Mesenchymal stem cell (in vitro differentiated cells and primary cell): ENCODE measurements at regions not wholly inside any gene's neighbourhood (a gene's known extent, or its start where the extent isn't known, plus 50 kb on each side); places are given as distances from the start of the nearest gene placed in this dataset.
"Not testable (repeated sequence)": the region's sequence is repeated elsewhere in the genome, so short reads cannot be mapped to it uniquely, and the experiment has no call there.

Experiments used
- DNase-seq: peaks from one replicate; pipeline ENCODE4 v3.0.0-alpha.2; 2013
- H2AFZ ChIP-seq: one replicate; pipeline ENCODE4 v1.6.1; 2013; ENCODE audit warnings: low read depth, mild to moderate bottlenecking, control low read depth, inconsistent platforms, low read length, moderate library complexity
- H2AK5ac ChIP-seq: 2 replicates; pipeline ENCODE4 v1.6.1; 2013; ENCODE audit warnings: low read length, moderate library complexity, mild to moderate bottlenecking, inconsistent platforms; ENCODE audit not compliant: severe bottlenecking
- H2BK120ac ChIP-seq: one replicate; pipeline ENCODE4 v1.6.1; 2013; ENCODE audit warnings: low read depth, mild to moderate bottlenecking, inconsistent platforms, low read length, moderate library complexity
- H2BK12ac ChIP-seq, 2 experiments: one replicate each; pipeline ENCODE4 v1.6.1; 2013; ENCODE audit warnings: inconsistent platforms in 2 of 2, low read length in 2 of 2, mild to moderate bottlenecking in 2 of 2, moderate library complexity in 2 of 2, control low read depth in 1 of 2
- H2BK15ac ChIP-seq: one replicate; pipeline ENCODE4 v1.6.1; 2013; ENCODE audit warnings: mild to moderate bottlenecking, low read depth, inconsistent platforms; ENCODE audit not compliant: poor library complexity, severe bottlenecking
- H2BK5ac ChIP-seq: 2 replicates; pipeline ENCODE4 v1.6.1; 2013; ENCODE audit warnings: low read depth, mild to moderate bottlenecking, low read length, control low read depth, inconsistent platforms; ENCODE audit not compliant: poor library complexity, severe bottlenecking
- H3K14ac ChIP-seq, 2 experiments: one replicate each; pipeline ENCODE4 v1.6.1; 2013; ENCODE audit warnings: inconsistent platforms in 2 of 2, low read length in 2 of 2, control low read depth in 1 of 2, mild to moderate bottlenecking in 1 of 2, moderate library complexity in 1 of 2
- H3K18ac ChIP-seq, 2 experiments: one replicate each; pipeline ENCODE4 v1.6.1; 2013; ENCODE audit warnings: inconsistent platforms in 2 of 2, low read length in 2 of 2, control low read depth in 1 of 2, low read depth in 1 of 2, mild to moderate bottlenecking in 1 of 2
- H3K23ac ChIP-seq, 2 experiments: one replicate each; pipeline ENCODE4 v1.6.1; 2013; ENCODE audit warnings: inconsistent platforms in 2 of 2, low read length in 2 of 2, mild to moderate bottlenecking in 2 of 2, moderate library complexity in 2 of 2, control low read depth in 1 of 2
- H3K27ac ChIP-seq: 2 replicates; pipeline ENCODE4 v1.5.1; 2013; ENCODE audit warnings: mild to moderate bottlenecking, moderate library complexity, low read length, control low read depth, inconsistent platforms; ENCODE audit not compliant: poor library complexity, severe bottlenecking
- H3K27me3 ChIP-seq, 2 experiments: 2 replicates each; pipeline versions ENCODE4 v1.6.1 to v1.7.0; 2013; ENCODE audit warnings: low read length in 2 of 2, mild to moderate bottlenecking in 2 of 2, moderate library complexity in 2 of 2, control low read depth in 1 of 2, inconsistent platforms in 1 of 2; ENCODE audit not compliant: control insufficient read depth in 1 of 2, insufficient read depth in 1 of 2
- H3K36me3 ChIP-seq, 2 experiments: 2 replicates each; pipeline versions ENCODE4 v1.6.1 to v1.7.0; 2013; ENCODE audit warnings: low read length in 2 of 2, control low read depth in 1 of 2, inconsistent platforms in 1 of 2, low read depth in 1 of 2, mild to moderate bottlenecking in 1 of 2; ENCODE audit not compliant: insufficient read depth in 2 of 2, control insufficient read depth in 1 of 2
- H3K4ac ChIP-seq, 2 experiments: one replicate each; pipeline ENCODE4 v1.6.1; 2013; ENCODE audit warnings: inconsistent platforms in 2 of 2, low read length in 2 of 2, mild to moderate bottlenecking in 2 of 2, moderate library complexity in 2 of 2, control low read depth in 1 of 2, low read depth in 1 of 2
- H3K4me1 ChIP-seq: 2 replicates; pipeline ENCODE4 v1.6.1; 2013; ENCODE audit warnings: low read depth, low read length, control low read depth; ENCODE audit not compliant: control insufficient read depth, insufficient read depth
- H3K4me2 ChIP-seq: 2 replicates; pipeline ENCODE4 v1.6.1; 2013; ENCODE audit warnings: low read length, mild to moderate bottlenecking, inconsistent platforms; ENCODE audit not compliant: poor library complexity, severe bottlenecking
- H3K4me3 ChIP-seq, 2 experiments: 2 replicates each; pipeline versions ENCODE4 v1.5.1 to v1.7.0; 2013; ENCODE audit warnings: low read length in 2 of 2, mild to moderate bottlenecking in 2 of 2, control low read depth in 1 of 2, low read depth in 1 of 2; ENCODE audit not compliant: insufficient read depth in 1 of 2
- H3K79me1 ChIP-seq: replicated peaks from 2 replicates; pipeline ENCODE4 v1.6.1; 2013; ENCODE audit warnings: mild to moderate bottlenecking, control low read depth, low read length, inconsistent platforms; ENCODE audit not compliant: poor library complexity, severe bottlenecking
- H3K9ac ChIP-seq: 2 replicates; pipeline ENCODE4 v1.7.0; 2013; ENCODE audit warnings: mild to moderate bottlenecking, low read length, moderate library complexity
- H3K9me3 ChIP-seq: 2 replicates; pipeline ENCODE4 v1.7.0; 2013; ENCODE audit warnings: mild to moderate bottlenecking, low read length; ENCODE audit not compliant: control insufficient read depth
- H4K8ac ChIP-seq: one replicate; pipeline ENCODE4 v1.6.1; 2013; ENCODE audit warnings: inconsistent platforms, mild to moderate bottlenecking, low read length, moderate library complexity
- H4K91ac ChIP-seq: one replicate; pipeline ENCODE4 v1.6.1; 2013; ENCODE audit warnings: mild to moderate bottlenecking, low read length, inconsistent platforms
- WGBS: methylation state at CpG from one replicate; pipeline ENCODE4 v1.1.7; 2013; ENCODE audit warnings: mixed read lengths; 5-methylcytosine and 5-hydroxymethylcytosine counted together

DNA sequence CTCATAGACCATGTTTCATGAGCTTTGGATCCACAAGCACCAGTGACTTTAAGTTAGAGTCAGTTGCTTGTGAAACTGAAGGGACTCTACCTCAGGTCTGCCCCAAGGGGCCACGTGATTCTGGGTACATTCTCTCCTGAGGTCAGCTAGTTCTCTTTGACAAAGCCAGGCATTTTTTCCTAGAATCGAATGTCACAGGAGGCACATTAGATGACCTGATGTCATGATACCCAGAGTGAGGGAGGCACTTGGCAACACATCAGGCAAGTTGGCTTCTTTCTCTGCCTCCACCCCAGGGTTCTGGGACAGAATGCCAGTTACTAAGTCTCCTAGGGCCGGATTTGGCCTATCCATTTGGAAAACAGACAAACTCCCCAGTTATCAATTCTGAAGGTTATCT is 93.0 kb downstream of the APIP start:
- no peak overlapping the region for H3K23ac ChIP-seq
- 92% methylated on average over 3 of the region's 3 CpGs for WGBS
- no peak overlapping the region for H3K9ac ChIP-seq
- no peak overlapping the region for H3K4me2 ChIP-seq
- H3K36me3 ChIP-seq = no peaks in the 10 kb centered on the region
- no peak for DNase-seq
- H3K18ac ChIP-seq = no peak overlapping the region
- H4K91ac ChIP-seq = no peak overlapping the region
- H3K4ac ChIP-seq = no peak overlapping the region
- no peak overlapping the region for H3K4me3 ChIP-seq
- H2BK12ac ChIP-seq = no peak overlapping the region
- H4K8ac ChIP-seq = no peak overlapping the region
- no peak overlapping the region for H3K27ac ChIP-seq
- H3K9me3 ChIP-seq = no peaks in the 10 kb centered on the region
- no peaks in the 10 kb centered on the region for H3K79me1 ChIP-seq
- H3K14ac ChIP-seq = no peak overlapping the region
- no peak overlapping the region for H2BK120ac ChIP-seq
- peaks cover 4% of the 10 kb centered on the region for H3K4me1 ChIP-seq
- H2BK5ac ChIP-seq = no peak overlapping the region
- H2AFZ ChIP-seq = no peak overlapping the region
- H2BK15ac ChIP-seq = no peak overlapping the region
- no peak overlapping the region for H2AK5ac ChIP-seq
- peaks cover 0 to 36% of the 10 kb centered on the region in 2 experiments for H3K27me3 ChIP-seq

DNA sequence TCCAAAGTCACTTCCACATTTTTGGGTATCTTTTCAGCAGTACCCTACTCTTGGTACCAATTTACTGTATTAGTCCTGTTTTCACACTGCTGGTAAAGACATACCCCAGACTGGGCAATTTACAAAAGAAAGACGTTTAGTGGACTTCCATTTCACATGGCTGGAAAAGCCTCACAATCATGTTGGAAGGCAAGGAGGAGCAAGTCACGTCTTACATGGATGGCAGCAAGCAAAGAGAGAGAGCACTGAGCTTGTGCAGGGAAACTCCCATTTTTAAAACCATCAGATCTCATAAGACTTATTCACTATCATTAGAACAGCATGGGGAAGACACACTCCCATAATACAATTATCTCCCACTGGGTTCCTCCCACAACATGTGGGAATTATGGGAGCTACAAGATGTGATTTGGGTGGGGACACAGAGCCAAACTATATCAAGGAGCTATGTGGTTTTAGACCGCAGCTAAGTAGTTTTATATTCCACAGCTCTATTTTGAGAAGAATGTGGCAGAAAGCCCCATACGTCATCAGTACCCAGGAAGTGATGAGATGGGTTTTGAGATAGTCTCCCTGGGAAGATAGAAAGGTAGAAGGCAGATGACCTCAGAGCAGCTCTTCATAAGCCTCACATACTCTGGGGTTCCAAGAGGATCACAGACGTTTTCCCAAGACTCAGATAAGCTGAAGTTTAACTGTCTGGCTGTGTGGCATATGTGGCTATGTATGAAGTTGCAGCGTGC is 96.3 kb downstream of the APIP start:
- no peak overlapping the region for H2AFZ ChIP-seq
- WGBS = 83% methylated on average over 6 of the region's 6 CpGs
- no peak overlapping the region for H3K9ac ChIP-seq
- H3K27ac ChIP-seq = no peak overlapping the region
- H3K14ac ChIP-seq = no peak overlapping the region
- H3K23ac ChIP-seq = no peak overlapping the region
- no peak for DNase-seq
- H3K18ac ChIP-seq = no peak overlapping the region
- H2BK5ac ChIP-seq = no peak overlapping the region
- no peak overlapping the region for H4K91ac ChIP-seq
- H3K36me3 ChIP-seq = no peaks in the 10 kb centered on the region
- H2BK15ac ChIP-seq = no peak overlapping the region
- peaks cover 4% of the 10 kb centered on the region for H3K9me3 ChIP-seq
- no peak overlapping the region for H3K4me2 ChIP-seq
- no peak overlapping the region for H3K4me3 ChIP-seq
- H3K4me1 ChIP-seq = no peaks in the 10 kb centered on the region
- no peaks in the 10 kb centered on the region for H3K79me1 ChIP-seq
- no peak overlapping the region for H3K4ac ChIP-seq
- H3K27me3 ChIP-seq = peaks cover 0 to 30% of the 10 kb centered on the region in 2 experiments
- no peak overlapping the region for H2BK120ac ChIP-seq
- H2AK5ac ChIP-seq = no peak overlapping the region
- no peak overlapping the region for H4K8ac ChIP-seq
- no peak overlapping the region for H2BK12ac ChIP-seq

DNA sequence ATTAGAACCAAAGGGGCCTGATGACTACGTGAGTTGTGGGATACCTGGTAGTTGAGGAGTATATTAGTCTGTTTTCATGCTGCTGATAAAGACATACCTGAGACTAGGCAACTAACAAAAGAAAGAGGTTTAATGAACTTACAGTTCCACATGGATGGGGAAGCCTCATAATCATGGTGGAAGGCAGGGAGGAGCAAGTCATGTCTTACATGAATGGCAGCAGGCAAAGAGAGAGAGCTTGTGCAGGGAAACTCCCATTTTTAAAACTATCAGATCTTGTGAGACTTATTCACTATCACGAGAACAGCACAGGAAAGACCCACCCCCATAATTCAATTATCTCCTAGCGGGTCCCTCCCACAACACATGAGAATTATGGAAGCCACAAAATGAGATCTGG is 98.4 kb downstream of the APIP start:
- not testable (repeated sequence) for H2BK5ac ChIP-seq, H3K4ac ChIP-seq, H2AFZ ChIP-seq, DNase-seq, H3K14ac ChIP-seq, H3K27ac ChIP-seq, H3K4me2 ChIP-seq, H3K9ac ChIP-seq, H3K36me3 ChIP-seq, H2BK120ac ChIP-seq, H4K91ac ChIP-seq, H3K79me1 ChIP-seq, H2AK5ac ChIP-seq, H3K18ac ChIP-seq, H3K23ac ChIP-seq, H2BK15ac ChIP-seq, H3K4me3 ChIP-seq, H2BK12ac ChIP-seq, H4K8ac ChIP-seq, H3K4me1 ChIP-seq
- H3K27me3 ChIP-seq = peaks cover 0 to 11% of the 10 kb centered on the region in 2 experiments
- WGBS = 85% methylated on average over 3 of the region's 3 CpGs
- peaks cover 14% of the 10 kb centered on the region for H3K9me3 ChIP-seq

DNA sequence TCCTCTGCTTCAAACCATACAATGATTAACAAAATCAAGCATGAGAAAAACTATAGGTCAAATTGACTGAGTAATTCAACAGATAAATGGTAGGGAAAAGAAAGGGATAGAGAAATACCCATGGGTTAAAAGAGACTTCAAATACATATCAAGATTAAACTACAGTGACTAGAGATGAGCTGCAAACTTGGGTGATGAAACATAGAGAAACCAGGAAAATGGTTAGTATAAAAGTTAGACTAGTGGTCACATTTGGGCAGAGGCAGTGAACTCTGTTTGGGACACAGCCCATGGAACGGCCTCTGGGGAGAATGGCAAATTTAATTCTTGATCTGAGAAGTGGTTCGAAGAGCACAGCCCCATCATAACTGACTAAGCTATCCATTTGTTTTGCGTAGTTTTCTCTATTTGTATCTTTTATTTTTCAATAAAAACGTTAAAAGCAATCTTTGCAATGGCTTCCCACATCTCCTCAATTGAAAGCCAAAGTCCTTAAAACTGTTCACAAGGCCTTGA is 99.4 kb downstream of the APIP start:
- DNase-seq = no peak

More for the DNA sequence above, 99.4 kb downstream of the APIP start:
- Histone ChIP-seq H2BK120ac (no peak overlapping the region), H3K27me3 (peaks cover 0 to 13% of the 10 kb centered on the region in 2 experiments), H3K18ac (no peak overlapping the region), H4K91ac (no peak overlapping the region), H3K9ac (no peak overlapping the region), H3K4me3 (no peak overlapping the region), H3K14ac (no peak overlapping the region), H3K4me1 (no peaks in the 10 kb centered on the region), H3K4ac (no peak overlapping the region), H2BK5ac (no peak overlapping the region), H2BK12ac (no peak overlapping the region), H2AK5ac (no peak overlapping the region), H3K9me3 (peaks cover 19% of the 10 kb centered on the region), H3K4me2 (no peak overlapping the region), H2BK15ac (no peak overlapping the region), H3K27ac (no peak overlapping the region), H2AFZ (no peak overlapping the region), H3K23ac (no peak overlapping the region), H3K79me1 (no peaks in the 10 kb centered on the region), H3K36me3 (no peaks in the 10 kb centered on the region), H4K8ac (no peak overlapping the region)
- 87% methylated on average over 4 of the region's 4 CpGs for WGBS
